MM.1S (cell line): ENCODE measurements at regions not wholly inside any gene's neighbourhood (a gene's known extent, or its start where the extent isn't known, plus 50 kb on each side); places are given as distances from the start of the nearest gene placed in this dataset.

Experiments
- DNase-seq: peaks from one replicate; pipeline ENCODE4 v3.0.0-alpha.2; 2015
- H2AFZ ChIP-seq: fragments of 300-600 bp; sonication (generic); 2 replicates; pipeline ENCODE4 v1.6.0; 2016; ENCODE audit warnings: antibody characterized with exemption, low read length
- H3F3A ChIP-seq: fragments of 300-600 bp; sonication (generic); 2 replicates; pipeline ENCODE4 v1.6.1; 2016; ENCODE audit warnings: mild to moderate bottlenecking, antibody characterized with exemption, low read length, moderate library complexity, mixed read lengths; ENCODE audit not compliant: insufficient read depth
- H3K27ac ChIP-seq: fragments of 300-600 bp; sonication (generic); 2 replicates; pipeline ENCODE4 v1.5.1; 2016; ENCODE audit warnings: mild to moderate bottlenecking, low read length
- H3K27me3 ChIP-seq: fragments of 300-600 bp; sonication (generic); replicated peaks from 2 replicates; pipeline ENCODE4 v1.6.0; 2016; ENCODE audit warnings: low read length; ENCODE audit not compliant: insufficient read depth
- H3K36me3 ChIP-seq: fragments of 300-600 bp; sonication (generic); replicated peaks from 2 replicates; pipeline ENCODE4 v1.6.1; 2016; ENCODE audit warnings: mild to moderate bottlenecking, low read length, mixed read lengths; ENCODE audit not compliant: insufficient read depth
- H3K4me1 ChIP-seq: fragments of 300-600 bp; sonication (generic); 2 replicates; pipeline ENCODE4 v1.6.1; 2016; ENCODE audit warnings: low read length, mixed read lengths
- H3K4me2 ChIP-seq: fragments of 300-600 bp; sonication (generic); 2 replicates; pipeline ENCODE4 v1.6.0; 2016; ENCODE audit warnings: low read depth, low read length
- H3K4me3 ChIP-seq: fragments of 300-600 bp; sonication (generic); 2 replicates; pipeline ENCODE4 v1.5.1; 2016; ENCODE audit warnings: low read length, mixed read lengths
- H3K79me2 ChIP-seq: fragments of 300-600 bp; sonication (generic); 2 replicates; pipeline ENCODE4 v1.6.1; 2016; ENCODE audit warnings: mixed run types, low read length, mixed read lengths
- H3K9ac ChIP-seq: fragments of 300-600 bp; sonication (generic); 2 replicates; pipeline ENCODE4 v1.6.1; 2016; ENCODE audit warnings: low read length, mixed read lengths
- H3K9me2 ChIP-seq: fragments of 300-600 bp; sonication (generic); replicated peaks from 2 replicates; pipeline ENCODE4 v1.6.1; 2016; ENCODE audit warnings: mild to moderate bottlenecking, low read length, mixed read lengths; ENCODE audit not compliant: insufficient read depth
- H3K9me3 ChIP-seq: fragments of 300-600 bp; sonication (generic); replicated peaks from 2 replicates; pipeline ENCODE4 v1.6.1; 2016; ENCODE audit warnings: mild to moderate bottlenecking, low read length, mixed read lengths; ENCODE audit not compliant: insufficient read depth
- H4K20me1 ChIP-seq: fragments of 300-600 bp; sonication (generic); 2 replicates; pipeline ENCODE4 v1.6.1; 2016; ENCODE audit warnings: mild to moderate bottlenecking, low read length, moderate library complexity, mixed read lengths; ENCODE audit not compliant: insufficient read depth
- CTCF ChIP-seq: fragments of 300-600 bp; sonication (generic); IDR thresholded peaks from 2 replicates; pipeline ENCODE4 v1.5.1; 2016; ENCODE audit warnings: antibody characterized with exemption, low read length, mixed read lengths
- EZH2 ChIP-seq: fragments of 300-600 bp; sonication (generic); optimal IDR thresholded peaks from 2 replicates; pipeline ENCODE3; 2017; ENCODE audit warnings: low read depth, mild to moderate bottlenecking, antibody characterized with exemption, low read length, mixed read lengths
- EZH2phosphoT487 ChIP-seq: fragments of 300-600 bp; sonication (generic); IDR thresholded peaks from 2 replicates; pipeline ENCODE4 v1.6.1; 2018; ENCODE audit warnings: antibody characterized with exemption, low read length

- Histone ChIP-seq H3K9me2 (no peaks in the 10 kb centered on the region), H3K9ac (no peak overlapping the region), H3F3A (no peaks in the 10 kb centered on the region), H2AFZ (no peak overlapping the region), H3K27ac (no peak overlapping the region), H3K79me2 (no peaks in the 10 kb centered on the region), H3K27me3 (0 out of 2 replicates have a peak, but pooled peaks cover 4% of the 10 kb centered on the region), H4K20me1 (no peaks in the 10 kb centered on the region), H3K9me3 (no peaks in the 10 kb centered on the region), H3K4me3 (no peak overlapping the region), H3K4me1 (no peaks in the 10 kb centered on the region), H3K36me3 (no peaks in the 10 kb centered on the region), H3K4me2 (no peak overlapping the region)
- TF ChIP-seq EZH2phosphoT487, result no peak
- TF ChIP-seq EZH2, result no peak
- TF ChIP-seq CTCF, result no peak
- no peak for DNase-seq
Measured at GRCh38 chr11:62017878-62018655, 50.6 kb upstream of the FTH1 start.
